ENCODE measurements at regions not wholly inside any gene's neighbourhood (a gene's known extent, or its start where the extent isn't known, plus 50 kb on each side); places are given as distances from the start of the nearest gene placed in this dataset.

DNA sequence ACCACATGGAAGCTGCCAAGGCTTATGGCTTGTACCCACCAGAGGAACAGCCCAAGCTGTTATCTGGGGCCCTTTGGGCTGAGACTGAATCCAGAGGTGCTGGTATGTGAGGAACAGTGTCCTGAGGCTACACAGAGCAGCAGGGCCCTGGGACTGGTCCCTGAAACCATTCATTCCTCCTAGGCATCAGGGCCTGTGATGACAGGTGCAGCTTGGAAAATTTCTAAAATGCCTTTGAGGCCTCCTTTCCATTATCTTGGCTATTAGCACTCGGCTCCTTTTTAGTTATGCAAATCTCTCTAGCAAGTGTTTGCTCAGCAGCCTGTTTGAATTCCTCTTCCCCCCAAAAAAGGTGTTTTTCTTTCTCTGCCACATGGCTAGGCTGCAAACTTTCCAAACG lies 1151.7 kb upstream of the LRRN3 start:
- H3K9ac ChIP-seq (ENCODE audit: low read depth in 1 of 2, low read length in 2 of 2) = no peak overlapping the region
- H3K4me1 ChIP-seq (ENCODE audit: control insufficient read depth in 4 of 4, insufficient read depth in 4 of 4, low read length in 3 of 4) = no peaks in the 10 kb centered on the region
- no peak overlapping the region for H3K4me3 ChIP-seq (ENCODE audit: low read depth in 1 of 3, low read length in 3 of 3)
- TF ChIP-seq JUND (IDR thresholded peaks at IDR 0.05) (no peak), FOXA1 (IDR thresholded peaks at IDR 0.05) (no peak), RAD21 (IDR thresholded peaks at IDR 0.05) (no peak), GABPA (IDR thresholded peaks at IDR 0.05 in 1 of 2, conservative IDR thresholded peaks at IDR 0.05 in 1 of 2) (no peak), RXRA (IDR thresholded peaks at IDR 0.05) (no peak)
- TF ChIP-seq, protein P1, sequence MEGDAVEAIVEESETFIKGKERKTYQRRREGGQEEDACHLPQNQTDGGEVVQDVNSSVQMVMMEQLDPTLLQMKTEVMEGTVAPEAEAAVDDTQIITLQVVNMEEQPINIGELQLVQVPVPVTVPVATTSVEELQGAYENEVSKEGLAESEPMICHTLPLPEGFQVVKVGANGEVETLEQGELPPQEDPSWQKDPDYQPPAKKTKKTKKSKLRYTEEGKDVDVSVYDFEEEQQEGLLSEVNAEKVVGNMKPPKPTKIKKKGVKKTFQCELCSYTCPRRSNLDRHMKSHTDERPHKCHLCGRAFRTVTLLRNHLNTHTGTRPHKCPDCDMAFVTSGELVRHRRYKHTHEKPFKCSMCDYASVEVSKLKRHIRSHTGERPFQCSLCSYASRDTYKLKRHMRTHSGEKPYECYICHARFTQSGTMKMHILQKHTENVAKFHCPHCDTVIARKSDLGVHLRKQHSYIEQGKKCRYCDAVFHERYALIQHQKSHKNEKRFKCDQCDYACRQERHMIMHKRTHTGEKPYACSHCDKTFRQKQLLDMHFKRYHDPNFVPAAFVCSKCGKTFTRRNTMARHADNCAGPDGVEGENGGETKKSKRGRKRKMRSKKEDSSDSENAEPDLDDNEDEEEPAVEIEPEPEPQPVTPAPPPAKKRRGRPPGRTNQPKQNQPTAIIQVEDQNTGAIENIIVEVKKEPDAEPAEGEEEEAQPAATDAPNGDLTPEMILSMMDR (IDR thresholded peaks at IDR 0.05; ENCODE audit: low read depth, low read length, missing input control) = no peak
- TF ChIP-seq, protein P2, sequence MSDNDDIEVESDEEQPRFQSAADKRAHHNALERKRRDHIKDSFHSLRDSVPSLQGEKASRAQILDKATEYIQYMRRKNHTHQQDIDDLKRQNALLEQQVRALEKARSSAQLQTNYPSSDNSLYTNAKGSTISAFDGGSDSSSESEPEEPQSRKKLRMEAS (IDR thresholded peaks at IDR 0.05) = no peak
- TF ChIP-seq, protein P3, sequence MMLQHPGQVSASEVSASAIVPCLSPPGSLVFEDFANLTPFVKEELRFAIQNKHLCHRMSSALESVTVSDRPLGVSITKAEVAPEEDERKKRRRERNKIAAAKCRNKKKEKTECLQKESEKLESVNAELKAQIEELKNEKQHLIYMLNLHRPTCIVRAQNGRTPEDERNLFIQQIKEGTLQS (IDR thresholded peaks at IDR 0.05) = no peak
- no peaks in the 10 kb centered on the region for H3K27me3 ChIP-seq (ENCODE audit: control insufficient read depth in 4 of 4, insufficient read depth in 4 of 4, low read length in 3 of 4)
- DNase-seq (ENCODE audit: low spot score) = no peak
- no peak overlapping the region for H3K27ac ChIP-seq (ENCODE audit: low read depth in 1 of 2, low read length in 2 of 2)
- H3K9me3 ChIP-seq (ENCODE audit: control insufficient read depth in 4 of 4, low read length in 3 of 4) = no peaks in the 10 kb centered on the region
- no peaks in the 10 kb centered on the region for H3K36me3 ChIP-seq (ENCODE audit: control insufficient read depth in 4 of 4, insufficient read depth in 3 of 4, low read depth in 1 of 4, low read length in 3 of 4)
- WGBS = 43% methylated on average over 2 of the region's 2 CpGs

DNA sequence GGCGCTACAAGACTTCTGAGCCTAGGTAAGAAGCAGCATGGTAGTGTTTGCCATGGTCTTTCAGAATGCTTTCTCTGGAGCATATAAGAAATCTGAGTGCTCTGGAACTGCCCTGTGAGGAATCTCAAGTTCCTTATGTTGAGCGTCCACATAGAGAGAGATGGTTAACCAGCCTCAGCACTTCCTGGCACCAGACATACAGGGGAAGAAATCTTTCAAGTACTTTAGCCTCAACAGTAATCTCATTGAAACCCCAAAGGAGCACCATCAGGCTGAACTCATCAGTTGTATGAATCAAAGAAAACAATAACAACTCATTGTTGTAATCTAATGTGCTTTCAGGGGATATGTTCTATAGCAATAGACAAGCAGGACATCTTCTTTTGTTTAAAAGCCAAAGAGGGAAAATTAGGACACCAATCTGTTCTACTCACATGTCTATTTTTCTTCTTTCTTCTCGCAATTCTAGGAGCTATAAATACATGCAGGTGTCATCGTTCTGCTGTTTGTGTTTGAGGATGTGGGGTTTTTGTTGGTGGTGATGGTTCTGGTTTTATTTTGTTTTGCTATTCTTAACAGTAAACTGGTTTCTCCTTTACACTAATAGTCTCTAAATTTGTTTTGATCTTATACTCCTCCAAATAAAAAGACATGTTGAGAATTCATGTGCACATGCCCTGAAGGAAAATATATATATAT lies 1145.0 kb upstream of the LRRN3 start:
- whole genome bisulfite sequencing = 76% methylated on average over 4 of the region's 4 CpGs
- Histone ChIP-seq H3K4me1 (ENCODE audit: control insufficient read depth in 4 of 4, insufficient read depth in 4 of 4, low read length in 3 of 4) (no peaks in the 10 kb centered on the region), H3K4me3 (ENCODE audit: low read depth in 1 of 3, low read length in 3 of 3) (no peak overlapping the region), H3K36me3 (ENCODE audit: control insufficient read depth in 4 of 4, insufficient read depth in 3 of 4, low read depth in 1 of 4, low read length in 3 of 4) (no peaks in the 10 kb centered on the region), H3K27ac (ENCODE audit: low read depth in 1 of 2, low read length in 2 of 2) (no peak overlapping the region), H3K27me3 (ENCODE audit: control insufficient read depth in 4 of 4, insufficient read depth in 4 of 4, low read length in 3 of 4) (no peaks in the 10 kb centered on the region), H3K9me3 (ENCODE audit: control insufficient read depth in 4 of 4, low read length in 3 of 4) (no peaks in the 10 kb centered on the region), H3K9ac (ENCODE audit: low read depth in 1 of 2, low read length in 2 of 2) (no peak overlapping the region)
- TF ChIP-seq, protein P3 (IDR thresholded peaks at IDR 0.05) = no peak
- TF ChIP-seq, protein P1 (IDR thresholded peaks at IDR 0.05; ENCODE audit: low read depth, low read length, missing input control) = no peak
- no peak for TF ChIP-seq NR2F2 (IDR thresholded peaks at IDR 0.05)
- DNase-seq (ENCODE audit: low spot score) = no peak

DNA sequence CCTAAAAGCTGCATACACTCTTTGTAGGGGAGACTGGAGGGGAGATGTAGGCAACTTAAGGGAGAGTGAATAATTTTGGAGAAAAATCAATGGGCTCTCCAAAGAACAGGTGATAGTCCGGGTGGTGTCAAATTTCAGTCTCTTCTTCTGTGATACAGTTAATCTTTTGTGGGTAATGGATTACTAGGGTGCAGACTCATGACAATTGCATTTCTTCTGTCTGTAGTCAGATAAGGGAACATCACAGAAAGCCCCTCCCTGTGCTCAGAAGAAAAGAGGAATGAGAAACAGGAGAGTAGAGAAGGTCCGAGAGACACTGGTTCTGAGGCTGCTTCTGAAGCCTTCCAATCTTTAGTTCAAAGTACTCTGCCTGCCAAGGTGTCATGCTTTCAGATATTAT lies 1140.7 kb upstream of the LRRN3 start:
- H3K4me3 ChIP-seq (ENCODE audit: low read depth in 1 of 3, low read length in 3 of 3) = no peak overlapping the region
- H3K36me3 ChIP-seq (ENCODE audit: control insufficient read depth in 4 of 4, insufficient read depth in 3 of 4, low read depth in 1 of 4, low read length in 3 of 4) = no peaks in the 10 kb centered on the region
- DNase-seq (ENCODE audit: low spot score) = no peak
- WGBS = 39% methylated on average over 2 of the region's 2 CpGs
- no peaks in the 10 kb centered on the region for H3K27me3 ChIP-seq (ENCODE audit: control insufficient read depth in 4 of 4, insufficient read depth in 4 of 4, low read length in 3 of 4)
- no peak overlapping the region for H3K27ac ChIP-seq (ENCODE audit: low read depth in 1 of 2, low read length in 2 of 2)
- H3K9ac ChIP-seq (ENCODE audit: low read depth in 1 of 2, low read length in 2 of 2) = no peak overlapping the region
- H3K4me1 ChIP-seq (ENCODE audit: control insufficient read depth in 4 of 4, insufficient read depth in 4 of 4, low read length in 3 of 4) = no peaks in the 10 kb centered on the region
- H3K9me3 ChIP-seq (ENCODE audit: control insufficient read depth in 4 of 4, low read length in 3 of 4) = no peaks in the 10 kb centered on the region
- TF ChIP-seq SP1 (IDR thresholded peaks at IDR 0.05) = no peak
- TF ChIP-seq, protein P4, sequence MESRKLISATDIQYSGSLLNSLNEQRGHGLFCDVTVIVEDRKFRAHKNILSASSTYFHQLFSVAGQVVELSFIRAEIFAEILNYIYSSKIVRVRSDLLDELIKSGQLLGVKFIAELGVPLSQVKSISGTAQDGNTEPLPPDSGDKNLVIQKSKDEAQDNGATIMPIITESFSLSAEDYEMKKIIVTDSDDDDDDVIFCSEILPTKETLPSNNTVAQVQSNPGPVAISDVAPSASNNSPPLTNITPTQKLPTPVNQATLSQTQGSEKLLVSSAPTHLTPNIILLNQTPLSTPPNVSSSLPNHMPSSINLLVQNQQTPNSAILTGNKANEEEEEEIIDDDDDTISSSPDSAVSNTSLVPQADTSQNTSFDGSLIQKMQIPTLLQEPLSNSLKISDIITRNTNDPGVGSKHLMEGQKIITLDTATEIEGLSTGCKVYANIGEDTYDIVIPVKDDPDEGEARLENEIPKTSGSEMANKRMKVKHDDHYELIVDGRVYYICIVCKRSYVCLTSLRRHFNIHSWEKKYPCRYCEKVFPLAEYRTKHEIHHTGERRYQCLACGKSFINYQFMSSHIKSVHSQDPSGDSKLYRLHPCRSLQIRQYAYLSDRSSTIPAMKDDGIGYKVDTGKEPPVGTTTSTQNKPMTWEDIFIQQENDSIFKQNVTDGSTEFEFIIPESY (IDR thresholded peaks at IDR 0.05) = no peak
- TF ChIP-seq, protein P3 (IDR thresholded peaks at IDR 0.05) = no peak
- no peak for TF ChIP-seq TAF1 (conservative IDR thresholded peaks at IDR 0.05)
- TF ChIP-seq HNF4G (IDR thresholded peaks at IDR 0.05) = no peak
- TF ChIP-seq RAD21 (IDR thresholded peaks at IDR 0.05) = no peak
- TF ChIP-seq YY1 (IDR thresholded peaks at IDR 0.05) = no peak
- TF ChIP-seq, protein P5, sequence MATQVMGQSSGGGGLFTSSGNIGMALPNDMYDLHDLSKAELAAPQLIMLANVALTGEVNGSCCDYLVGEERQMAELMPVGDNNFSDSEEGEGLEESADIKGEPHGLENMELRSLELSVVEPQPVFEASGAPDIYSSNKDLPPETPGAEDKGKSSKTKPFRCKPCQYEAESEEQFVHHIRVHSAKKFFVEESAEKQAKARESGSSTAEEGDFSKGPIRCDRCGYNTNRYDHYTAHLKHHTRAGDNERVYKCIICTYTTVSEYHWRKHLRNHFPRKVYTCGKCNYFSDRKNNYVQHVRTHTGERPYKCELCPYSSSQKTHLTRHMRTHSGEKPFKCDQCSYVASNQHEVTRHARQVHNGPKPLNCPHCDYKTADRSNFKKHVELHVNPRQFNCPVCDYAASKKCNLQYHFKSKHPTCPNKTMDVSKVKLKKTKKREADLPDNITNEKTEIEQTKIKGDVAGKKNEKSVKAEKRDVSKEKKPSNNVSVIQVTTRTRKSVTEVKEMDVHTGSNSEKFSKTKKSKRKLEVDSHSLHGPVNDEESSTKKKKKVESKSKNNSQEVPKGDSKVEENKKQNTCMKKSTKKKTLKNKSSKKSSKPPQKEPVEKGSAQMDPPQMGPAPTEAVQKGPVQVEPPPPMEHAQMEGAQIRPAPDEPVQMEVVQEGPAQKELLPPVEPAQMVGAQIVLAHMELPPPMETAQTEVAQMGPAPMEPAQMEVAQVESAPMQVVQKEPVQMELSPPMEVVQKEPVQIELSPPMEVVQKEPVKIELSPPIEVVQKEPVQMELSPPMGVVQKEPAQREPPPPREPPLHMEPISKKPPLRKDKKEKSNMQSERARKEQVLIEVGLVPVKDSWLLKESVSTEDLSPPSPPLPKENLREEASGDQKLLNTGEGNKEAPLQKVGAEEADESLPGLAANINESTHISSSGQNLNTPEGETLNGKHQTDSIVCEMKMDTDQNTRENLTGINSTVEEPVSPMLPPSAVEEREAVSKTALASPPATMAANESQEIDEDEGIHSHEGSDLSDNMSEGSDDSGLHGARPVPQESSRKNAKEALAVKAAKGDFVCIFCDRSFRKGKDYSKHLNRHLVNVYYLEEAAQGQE (IDR thresholded peaks at IDR 0.05) = no peak
- TF ChIP-seq, protein P2 (IDR thresholded peaks at IDR 0.05) = no peak
- TF ChIP-seq NR2F2 (IDR thresholded peaks at IDR 0.05) = no peak
- TF ChIP-seq FOXA1 (IDR thresholded peaks at IDR 0.05) = no peak

Measured in liver (tissue), 8 donors.